T-helper 2 cell treated with Interferon-gamma antibody and Interleukin-4, amounts not matched to agents 5 μg/mL and 100 μg/mL, for 36 hours (primary cell): ENCODE measurements at regions not wholly inside any gene's neighbourhood (a gene's known extent, or its start where the extent isn't known, plus 50 kb on each side); places are given as distances from the start of the nearest gene placed in this dataset.

Source experiments
- DNase-seq: peaks from one replicate; pipeline ENCODE4 v3.0.0; 2021; ENCODE audit warnings: low spot score
- H3K27ac Mint-ChIP-seq: one replicate; pipeline ENCODE4 v1.8.0; 2021; ENCODE audit warnings: mild to moderate bottlenecking, mixed read lengths
- H3K27me3 Mint-ChIP-seq: one replicate; pipeline ENCODE4 v1.8.0; 2021; ENCODE audit warnings: low read depth, mixed read lengths
- H3K36me3 Mint-ChIP-seq: one replicate; pipeline ENCODE4 v1.8.0; 2021; ENCODE audit warnings: low read depth, mixed read lengths
- H3K4me1 Mint-ChIP-seq: one replicate; pipeline ENCODE4 v1.8.0; 2021; ENCODE audit warnings: low read depth, mixed read lengths
- H3K4me3 Mint-ChIP-seq: one replicate; pipeline ENCODE4 v1.8.0; 2022; ENCODE audit warnings: mild to moderate bottlenecking, moderate library complexity, mixed read lengths
- H3K9me3 Mint-ChIP-seq: one replicate; pipeline ENCODE4 v1.8.0; 2021; ENCODE audit warnings: mixed read lengths

DNA sequence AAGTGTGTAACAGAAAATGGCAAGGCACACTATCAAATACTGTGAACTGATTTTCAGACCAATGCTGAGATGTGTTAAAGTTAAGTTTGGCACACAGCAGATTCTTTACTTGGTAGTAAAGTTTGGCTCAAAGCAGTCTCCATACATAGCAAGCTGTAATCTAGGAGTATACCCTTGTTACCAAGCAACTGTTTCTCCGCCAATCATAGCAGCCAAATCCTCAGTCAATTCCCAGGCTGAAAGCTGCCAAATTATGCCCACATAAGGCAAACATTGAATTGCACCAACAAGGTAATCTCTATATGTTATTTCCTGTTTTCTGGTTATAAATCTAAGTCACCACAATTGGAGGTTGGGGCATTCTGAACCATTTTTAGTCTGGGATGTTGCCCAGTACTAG, 345.7 kb downstream of the DEPDC1B start:
- H3K36me3 Mint-ChIP-seq, result no peaks in the 10 kb centered on the region
- H3K27ac Mint-ChIP-seq, result no peak overlapping the region
- H3K4me1 Mint-ChIP-seq, result no peaks in the 10 kb centered on the region
- H3K9me3 Mint-ChIP-seq, result no peaks in the 10 kb centered on the region
- no peak for DNase-seq
- H3K27me3 Mint-ChIP-seq, result no peaks in the 10 kb centered on the region
- H3K4me3 Mint-ChIP-seq, result no peak overlapping the region

DNA sequence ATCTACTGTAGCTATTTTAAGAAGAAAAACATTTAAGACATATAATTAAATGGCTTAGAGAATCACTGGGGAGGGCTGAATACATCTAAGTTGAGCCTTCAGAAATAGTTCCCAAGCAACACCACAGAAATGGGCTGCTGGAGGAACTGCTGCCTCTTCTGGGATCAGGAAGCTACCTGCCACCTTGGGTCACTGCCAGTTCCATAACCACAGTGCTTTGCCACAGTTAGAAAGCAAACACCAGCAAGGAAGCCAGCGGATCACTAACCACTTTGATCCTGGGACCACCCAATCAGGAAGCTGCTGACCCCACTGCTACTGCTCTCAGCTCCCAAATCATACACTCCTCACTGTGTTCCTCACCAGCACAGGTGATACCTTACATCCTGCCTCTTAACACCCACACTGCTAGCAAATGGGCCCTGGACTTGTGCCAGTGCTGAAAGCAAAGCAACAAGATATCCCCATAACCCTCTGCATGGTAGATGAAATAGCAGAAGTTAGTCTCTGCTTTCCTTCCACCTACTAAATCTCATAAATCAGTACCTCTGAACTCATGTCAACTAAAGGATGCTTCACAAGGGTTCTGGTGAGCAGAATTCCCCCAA, 346.9 kb downstream of the DEPDC1B start:
- no peaks in the 10 kb centered on the region for H3K27me3 Mint-ChIP-seq
- no peak overlapping the region for H3K4me3 Mint-ChIP-seq
- no peaks in the 10 kb centered on the region for H3K4me1 Mint-ChIP-seq
- no peak for DNase-seq
- H3K9me3 Mint-ChIP-seq, result no peaks in the 10 kb centered on the region
- H3K36me3 Mint-ChIP-seq, result no peaks in the 10 kb centered on the region
- no peak overlapping the region for H3K27ac Mint-ChIP-seq

DNA sequence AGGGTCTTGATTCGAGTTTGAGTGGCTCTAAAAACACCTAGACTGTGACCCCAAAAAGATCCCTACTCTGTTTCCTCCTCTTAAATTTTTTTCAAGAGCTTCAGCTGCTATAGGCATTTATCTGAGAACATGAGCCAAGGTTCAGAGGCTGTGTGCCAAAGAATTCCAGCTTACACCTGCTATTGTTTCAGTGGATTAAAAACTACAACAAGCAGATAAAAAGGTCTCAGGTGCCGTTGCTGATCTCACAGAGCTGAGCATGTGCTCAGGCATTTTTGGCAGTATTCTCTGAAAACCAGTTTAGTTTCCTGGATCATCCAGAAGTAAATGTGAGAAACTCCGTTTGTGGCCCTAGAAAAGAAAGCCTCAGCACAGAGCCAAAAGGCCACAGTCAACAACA, 349.2 kb downstream of the DEPDC1B start:
- no peaks in the 10 kb centered on the region for H3K9me3 Mint-ChIP-seq
- no peaks in the 10 kb centered on the region for H3K36me3 Mint-ChIP-seq
- no peak overlapping the region for H3K4me3 Mint-ChIP-seq
- H3K27ac Mint-ChIP-seq, result no peak overlapping the region
- H3K4me1 Mint-ChIP-seq, result no peaks in the 10 kb centered on the region
- no peaks in the 10 kb centered on the region for H3K27me3 Mint-ChIP-seq
- DNase-seq, result no peak

DNA sequence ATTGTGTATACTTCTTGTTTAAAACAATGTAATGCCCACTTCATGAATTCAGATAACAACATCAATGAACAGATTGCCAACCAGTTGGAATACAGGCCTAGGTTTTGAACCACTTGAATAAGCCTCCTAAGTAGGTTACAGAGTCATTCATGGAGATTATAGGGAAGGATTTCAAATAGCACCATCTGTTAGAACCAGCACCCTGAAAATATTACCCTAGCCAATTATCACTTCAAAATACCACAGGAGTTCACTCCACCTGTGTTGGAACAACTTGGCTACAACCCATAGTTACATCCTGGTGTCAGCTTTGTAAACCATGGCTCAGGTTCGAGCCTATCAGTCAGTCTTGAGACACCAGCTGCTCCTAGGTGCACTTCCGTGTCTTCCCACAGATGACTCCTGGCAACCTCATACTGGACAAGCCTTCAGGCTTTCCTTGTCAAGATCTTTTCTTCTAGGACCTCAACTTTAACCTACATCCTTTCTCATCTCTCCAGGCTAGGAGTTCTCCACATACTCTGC, 350.0 kb downstream of the DEPDC1B start:
- DNase-seq, result no peak
- Mint-ChIP-seq H3K9me3 (no peaks in the 10 kb centered on the region), H3K4me1 (no peaks in the 10 kb centered on the region), H3K27me3 (no peaks in the 10 kb centered on the region), H3K27ac (no peak overlapping the region), H3K4me3 (no peak overlapping the region), H3K36me3 (no peaks in the 10 kb centered on the region)

DNA sequence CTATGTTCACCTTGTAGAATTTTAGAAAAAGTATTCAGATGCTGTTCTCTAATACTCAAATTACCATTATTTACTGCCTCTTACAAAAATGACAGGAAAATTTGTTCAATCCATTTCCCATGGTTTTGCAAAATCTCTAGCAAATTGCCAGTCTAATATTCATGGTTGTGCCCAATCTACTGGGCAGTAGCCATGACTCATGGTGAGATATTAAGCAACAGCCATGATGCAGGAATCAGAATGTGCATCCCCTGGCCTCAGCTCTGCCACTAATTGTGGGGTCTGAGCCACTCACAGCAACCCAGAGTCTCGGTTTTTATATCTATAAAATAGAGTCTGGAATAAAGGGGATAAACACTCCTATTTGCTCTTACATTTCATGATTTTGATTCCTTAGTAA, 353.6 kb downstream of the DEPDC1B start:
- H3K27ac Mint-ChIP-seq, result no peak overlapping the region
- H3K4me3 Mint-ChIP-seq, result no peak overlapping the region
- H3K4me1 Mint-ChIP-seq, result no peaks in the 10 kb centered on the region
- no peaks in the 10 kb centered on the region for H3K9me3 Mint-ChIP-seq
- H3K36me3 Mint-ChIP-seq, result no peaks in the 10 kb centered on the region
- no peak for DNase-seq
- H3K27me3 Mint-ChIP-seq, result no peaks in the 10 kb centered on the region

DNA sequence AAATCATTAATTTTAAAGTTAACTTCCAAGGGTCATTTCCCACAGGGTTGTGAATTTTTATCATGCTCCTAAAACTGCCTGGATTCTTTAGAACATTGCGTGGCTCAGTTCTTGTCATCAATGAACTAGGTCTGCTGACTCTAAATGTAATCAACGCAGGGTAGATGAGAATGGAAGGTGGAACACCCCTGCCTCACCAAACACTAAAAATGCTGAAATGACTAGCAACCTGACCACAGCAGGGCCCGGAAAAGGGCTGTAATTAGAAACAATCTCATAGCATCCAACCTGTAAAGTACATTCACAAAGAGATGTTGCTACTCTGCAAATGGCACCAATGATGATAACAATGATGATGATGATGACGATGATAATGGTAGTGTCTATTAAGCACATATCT, 356.9 kb downstream of the DEPDC1B start:
- DNase-seq, result no peak
- Mint-ChIP-seq H3K4me1 (no peaks in the 10 kb centered on the region), H3K27ac (no peak overlapping the region), H3K9me3 (no peaks in the 10 kb centered on the region), H3K36me3 (no peaks in the 10 kb centered on the region), H3K4me3 (no peak overlapping the region), H3K27me3 (no peaks in the 10 kb centered on the region)

DNA sequence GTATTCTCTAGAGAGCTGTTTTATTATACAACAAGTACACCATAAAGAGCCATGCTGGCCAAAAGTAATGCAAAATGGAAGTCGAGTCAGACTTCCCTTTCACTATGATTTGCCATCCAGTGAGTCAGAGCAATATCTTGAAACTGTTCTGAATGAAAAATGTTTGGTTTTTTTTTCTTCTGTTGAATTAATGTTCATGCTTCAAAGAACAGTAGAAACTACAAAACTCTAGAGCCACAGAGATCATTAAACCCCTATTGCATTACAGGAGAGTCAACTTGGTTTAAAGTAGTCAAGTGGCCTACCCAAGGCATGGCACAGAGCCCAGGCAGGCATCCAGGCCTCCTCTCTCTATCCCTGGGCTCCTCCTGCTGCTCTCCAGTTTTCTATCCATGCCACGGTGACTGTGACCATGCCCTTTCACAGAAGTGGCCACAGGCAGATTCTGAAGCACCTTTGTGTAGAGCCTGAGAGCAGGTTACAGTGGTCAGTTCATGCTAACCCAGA, 358.9 kb downstream of the DEPDC1B start:
- Mint-ChIP-seq H3K27me3 (no peaks in the 10 kb centered on the region), H3K4me3 (no peak overlapping the region), H3K27ac (no peak overlapping the region), H3K9me3 (no peaks in the 10 kb centered on the region), H3K4me1 (no peaks in the 10 kb centered on the region), H3K36me3 (no peaks in the 10 kb centered on the region)
- DNase-seq, result no peak

DNA sequence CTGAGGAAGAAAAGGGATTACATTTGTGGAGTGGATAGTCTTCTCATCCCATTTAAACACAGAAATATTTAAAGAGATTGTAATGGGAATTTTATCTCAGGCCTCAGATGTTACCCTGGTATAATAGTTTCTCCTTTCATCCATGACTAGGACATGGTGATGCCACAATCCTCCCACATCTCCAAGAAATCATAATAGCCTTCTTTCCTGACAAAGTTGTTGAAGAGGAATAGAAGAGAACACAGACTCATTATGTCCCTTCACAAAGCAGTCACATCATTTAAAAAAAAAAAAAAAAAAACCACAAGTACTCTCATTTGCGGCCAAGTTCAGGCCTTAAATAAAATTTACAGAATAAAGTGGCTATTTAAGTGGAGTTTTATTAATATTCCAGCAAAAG, 359.6 kb downstream of the DEPDC1B start:
- Mint-ChIP-seq H3K4me1 (no peaks in the 10 kb centered on the region), H3K9me3 (no peaks in the 10 kb centered on the region), H3K27me3 (no peaks in the 10 kb centered on the region), H3K27ac (no peak overlapping the region), H3K4me3 (no peak overlapping the region), H3K36me3 (no peaks in the 10 kb centered on the region)
- DNase-seq, result no peak

DNA sequence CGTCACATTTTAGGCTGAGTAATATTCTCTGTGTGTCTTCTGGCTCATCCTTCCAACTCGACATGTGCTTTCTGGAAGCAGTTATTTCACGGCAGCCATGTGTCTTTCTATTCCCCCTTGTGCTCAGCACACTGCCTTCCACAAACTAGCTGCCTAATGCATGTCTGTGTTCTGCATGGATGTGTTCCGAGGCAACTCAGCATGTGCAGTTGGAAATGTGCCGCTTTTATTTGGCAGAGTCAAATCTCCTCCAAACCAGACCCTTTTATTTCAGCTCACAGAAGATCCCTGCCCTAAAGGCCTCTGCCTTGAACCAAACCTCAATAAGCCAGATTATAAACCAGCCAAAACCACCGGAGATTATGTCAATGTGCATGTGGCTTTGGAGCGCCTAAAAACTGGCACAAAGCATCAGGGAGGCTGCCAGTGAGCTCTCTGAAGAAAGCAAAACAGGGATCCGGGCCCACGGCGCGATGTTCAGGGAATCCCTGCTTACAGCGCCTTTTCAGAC, 360.2 kb downstream of the DEPDC1B start:
- H3K27ac Mint-ChIP-seq, result no peak overlapping the region
- no peaks in the 10 kb centered on the region for H3K4me1 Mint-ChIP-seq
- no peak for DNase-seq
- no peaks in the 10 kb centered on the region for H3K9me3 Mint-ChIP-seq
- H3K4me3 Mint-ChIP-seq, result no peak overlapping the region
- H3K36me3 Mint-ChIP-seq, result no peaks in the 10 kb centered on the region
- H3K27me3 Mint-ChIP-seq, result no peaks in the 10 kb centered on the region

DNA sequence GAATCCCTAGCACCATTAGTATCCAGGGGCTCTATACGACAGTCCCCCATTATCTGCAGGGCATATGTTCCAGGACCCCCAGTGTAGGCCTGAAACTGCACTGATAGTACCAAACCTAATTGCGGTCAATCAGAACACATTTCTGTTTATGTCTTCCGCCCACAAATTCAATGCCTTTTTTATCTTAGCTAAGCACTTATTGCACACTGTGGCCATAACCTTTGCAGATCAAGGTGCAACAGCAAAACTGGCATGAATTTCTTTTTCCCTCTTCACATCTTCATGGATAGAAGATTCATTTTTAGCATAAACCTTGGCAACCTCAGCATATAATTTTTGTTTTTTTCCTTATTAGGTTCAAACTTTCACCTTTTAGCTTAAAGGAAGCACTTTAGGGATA, 361.1 kb downstream of the DEPDC1B start:
- DNase-seq, result no peak

DNA sequence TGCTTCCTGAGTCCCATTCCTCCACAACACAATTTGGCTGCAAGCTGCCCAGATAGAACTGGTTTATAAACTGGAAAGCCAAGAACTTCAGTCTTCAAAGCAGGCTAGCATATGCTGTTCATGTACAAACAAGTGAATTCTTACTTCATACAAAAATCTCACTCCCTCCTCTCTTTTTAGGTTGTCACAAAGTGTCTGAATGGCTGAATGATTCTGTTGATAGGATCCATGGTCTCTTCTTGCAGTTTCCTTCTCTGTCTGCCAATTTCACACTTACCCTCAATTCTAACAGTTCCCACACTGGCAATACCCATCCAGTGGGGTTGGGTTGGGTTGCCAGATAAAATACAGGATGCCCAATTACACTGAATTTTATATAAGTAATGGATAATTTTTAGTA, 363.5 kb downstream of the DEPDC1B start:
- Mint-ChIP-seq H3K9me3 (no peaks in the 10 kb centered on the region), H3K36me3 (no peaks in the 10 kb centered on the region), H3K4me1 (no peaks in the 10 kb centered on the region), H3K27me3 (no peaks in the 10 kb centered on the region), H3K27ac (no peak overlapping the region), H3K4me3 (no peak overlapping the region)
- DNase-seq, result no peak

More for the DNA sequence above, 361.1 kb downstream of the DEPDC1B start:
- H3K4me3 Mint-ChIP-seq, result no peak overlapping the region
- no peaks in the 10 kb centered on the region for H3K4me1 Mint-ChIP-seq
- no peaks in the 10 kb centered on the region for H3K36me3 Mint-ChIP-seq
- H3K27me3 Mint-ChIP-seq, result no peaks in the 10 kb centered on the region
- no peak overlapping the region for H3K27ac Mint-ChIP-seq
- no peaks in the 10 kb centered on the region for H3K9me3 Mint-ChIP-seq

DNA sequence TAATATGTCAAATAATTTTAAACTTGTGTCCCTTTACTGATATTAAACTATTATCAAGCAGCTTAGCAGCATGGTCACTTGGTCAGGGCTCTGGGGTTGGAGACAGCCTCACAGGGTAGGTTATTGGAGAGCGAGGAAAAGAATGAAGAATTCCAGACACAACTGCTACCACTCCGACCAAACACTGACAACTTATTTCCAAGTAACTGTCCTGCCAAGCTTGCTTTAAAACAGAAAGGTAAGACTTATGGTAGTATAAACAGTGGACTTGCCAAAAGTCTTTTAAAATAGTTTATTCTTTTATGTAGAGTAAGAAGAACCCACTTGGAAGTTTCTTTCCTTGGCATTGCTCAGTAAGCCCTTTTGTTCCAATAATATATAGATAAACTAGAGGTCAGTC, 364.1 kb downstream of the DEPDC1B start:
- no peak for DNase-seq
- no peak overlapping the region for H3K4me3 Mint-ChIP-seq
- no peaks in the 10 kb centered on the region for H3K27me3 Mint-ChIP-seq
- H3K27ac Mint-ChIP-seq, result no peak overlapping the region
- no peaks in the 10 kb centered on the region for H3K4me1 Mint-ChIP-seq
- H3K9me3 Mint-ChIP-seq, result no peaks in the 10 kb centered on the region
- no peaks in the 10 kb centered on the region for H3K36me3 Mint-ChIP-seq

DNA sequence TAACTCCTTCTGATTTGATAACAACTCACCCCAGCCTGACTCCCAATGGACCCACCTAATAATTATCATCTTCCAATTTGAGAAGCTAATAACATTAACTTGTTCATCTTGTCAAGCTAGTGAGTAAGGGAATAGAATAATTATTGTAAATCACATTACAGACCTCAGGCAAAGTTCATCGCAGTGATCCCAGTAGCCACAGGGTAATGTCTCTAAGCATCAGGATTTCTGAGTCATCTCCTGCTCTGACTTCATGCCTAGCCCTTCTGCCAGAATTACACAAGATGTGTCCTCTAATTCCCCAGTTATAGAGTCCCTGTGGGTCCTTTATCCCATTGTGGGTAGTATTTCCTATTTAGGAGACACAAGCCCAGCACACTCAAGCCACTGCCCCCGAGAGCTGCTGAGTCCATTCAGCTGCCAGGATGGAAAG, 365.7 kb downstream of the DEPDC1B start:
- DNase-seq, result no peak
- Mint-ChIP-seq H3K4me3 (no peak overlapping the region), H3K9me3 (no peaks in the 10 kb centered on the region), H3K4me1 (no peaks in the 10 kb centered on the region), H3K27ac (no peak overlapping the region), H3K36me3 (no peaks in the 10 kb centered on the region), H3K27me3 (no peaks in the 10 kb centered on the region)

DNA sequence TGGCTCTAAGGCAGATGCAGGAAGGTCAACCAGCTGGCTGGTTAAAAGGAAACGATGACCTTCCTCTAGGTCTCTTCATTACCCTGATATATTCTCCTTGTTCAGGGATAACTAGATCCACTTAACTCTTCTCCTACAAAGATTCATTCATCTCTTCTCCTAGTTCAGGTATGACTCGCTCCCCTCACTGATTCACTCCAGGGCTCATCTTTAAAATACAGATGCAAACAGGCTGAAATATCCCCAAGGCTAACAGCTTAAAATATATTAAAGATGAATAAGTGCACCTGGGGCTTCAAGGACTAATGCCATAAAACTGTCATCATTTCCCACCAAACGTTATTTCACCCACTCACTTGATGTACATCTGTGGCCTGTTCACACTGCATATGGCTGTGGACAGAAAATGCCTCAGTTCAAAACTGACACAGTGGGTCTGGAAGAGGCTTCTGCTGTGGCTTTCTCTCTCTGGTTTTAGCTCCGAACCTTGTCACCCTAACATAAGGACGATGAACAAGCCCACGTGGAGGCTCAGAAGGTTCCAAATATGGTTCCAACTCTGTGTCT, 366.9 kb downstream of the DEPDC1B start:
- DNase-seq, result no peak
- Mint-ChIP-seq H3K27me3 (no peaks in the 10 kb centered on the region), H3K27ac (no peak overlapping the region), H3K4me3 (no peak overlapping the region), H3K4me1 (no peaks in the 10 kb centered on the region), H3K36me3 (no peaks in the 10 kb centered on the region), H3K9me3 (peaks cover 6% of the 10 kb centered on the region)
